ENCODE measurements at regions not wholly inside any gene's neighbourhood (a gene's known extent, or its start where the extent isn't known, plus 50 kb on each side); places are given as distances from the start of the nearest gene placed in this dataset.

DNA sequence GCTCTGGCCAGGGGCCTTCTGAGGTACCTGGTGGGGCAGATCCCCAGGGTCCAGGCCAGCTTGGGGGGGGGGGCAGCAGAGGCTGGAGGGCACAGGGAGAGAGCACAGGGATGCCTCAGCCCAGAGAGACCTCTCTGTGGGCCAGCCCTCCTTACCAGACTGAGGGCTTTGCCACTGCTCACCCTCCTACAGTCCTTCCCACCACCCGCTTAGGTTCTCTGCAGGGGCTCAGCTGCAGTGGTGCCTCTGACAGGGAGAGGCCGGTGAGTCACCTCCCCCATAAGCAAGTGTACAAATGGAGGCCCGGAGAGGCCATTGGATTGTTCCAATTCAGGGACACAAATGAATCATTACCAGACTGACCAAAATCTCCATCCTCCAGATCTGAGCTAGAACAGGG is 68.1 kb upstream of the LMO1 start:
- CTCF ChIA-PET (ENCODE audit: low intra/inter-chr PET ratio): no interaction called here
- Histone ChIP-seq H3K4me2 (ENCODE audit: insufficient read depth, low read length) (no peak overlapping the region), H3K4me1 (replicated peaks in 1 of 2; ENCODE audit: control insufficient read depth in 2 of 2, insufficient read depth in 2 of 2, low read length in 2 of 2) (peaks cover 3 to 6% of the 10 kb centered on the region in 2 experiments; a peak in 3 of 5 replicates), H4K20me1 (replicated peaks; ENCODE audit: control insufficient read depth, insufficient read depth, low read length) (peaks cover 6% of the 10 kb centered on the region; the same call in 1 of the 2 replicates), H3K36me3 (ENCODE audit: control insufficient read depth, insufficient read depth, low read length) (no peaks in the 10 kb centered on the region), H3K27me3 (ENCODE audit: control insufficient read depth in 2 of 2, insufficient read depth in 2 of 2, low read length in 2 of 2) (peaks cover 0 to 51% of the 10 kb centered on the region in 2 experiments; a peak in 3 of 5 replicates), H3K4me3 (no peak overlapping the region), H3K9me3 (replicated peaks; ENCODE audit: control insufficient read depth, insufficient read depth, low read depth, low read length) (no peaks in the 10 kb centered on the region), H2AFZ (ENCODE audit: low read depth, low read length) (no peak overlapping the region), H3K27ac (ENCODE audit: extremely low read depth, low read depth, low read length) (no peak overlapping the region), H3K9ac (ENCODE audit: insufficient read depth in 1 of 2, low read depth in 2 of 2, low read length in 2 of 2) (no peak overlapping the region), H3K79me2 (ENCODE audit: control insufficient read depth, insufficient read depth, low read length) (no peaks in the 10 kb centered on the region), H3K9me1 (ENCODE audit: control insufficient read depth, insufficient read depth, low read length) (no peaks in the 10 kb centered on the region)
- WGBS (ENCODE audit: insufficient coverage, low coverage, missing lambda C conversion rate): 0% methylated on average over 3 of the region's 3 CpGs
- no TSS peak for BruUV-seq (replicated peaks)
- TF ChIP-seq ZBTB7A (IDR thresholded peaks at IDR 0.05; ENCODE audit: borderline replicate concordance, control insufficient read depth, low read depth, low read length) (no peak), TARDBP (IDR thresholded peaks at IDR 0.05) (no peak), DMBX1 (CRISPR knock-in tag; IDR thresholded peaks at IDR 0.05; ENCODE audit: borderline replicate concordance) (no peak), POLR2A (conservative IDR thresholded peaks at IDR 0.05) (no peak), MYNN (IDR thresholded peaks at IDR 0.05) (no peak), MYNN (CRISPR knock-in tag; IDR thresholded peaks at IDR 0.05) (no peak), SAP30 (IDR thresholded peaks at IDR 0.05; ENCODE audit: borderline replicate concordance, insufficient read depth, low read depth, low read length, poor library complexity, severe bottlenecking) (no peak), ZFP1 (CRISPR knock-in tag; IDR thresholded peaks at IDR 0.05) (no peak), FIP1L1 (IDR thresholded peaks at IDR 0.05; ENCODE audit: low read depth, low read length, poor library complexity, severe bottlenecking) (no peak), SIRT6 (IDR thresholded peaks at IDR 0.05; ENCODE audit: low read depth, low read length) (no peak), HDAC2 (IDR thresholded peaks at IDR 0.05) (no peak), XRCC4 (IDR thresholded peaks at IDR 0.05; ENCODE audit: extremely low read depth, insufficient read depth, insufficient read length) (no peak), CHD2 (IDR thresholded peaks at IDR 0.05; ENCODE audit: low read depth, low read length) (no peak), PHTF2 (CRISPR knock-in tag; IDR thresholded peaks at IDR 0.05) (no peak), SMAD2 (IDR thresholded peaks at IDR 0.05; ENCODE audit: low read depth, low read length) (no peak), ZNF212 (CRISPR knock-in tag; IDR thresholded peaks at IDR 0.05) (no peak)
- DNase-seq (ENCODE audit: extremely low read depth in 1 of 4, low spot score in 3 of 4) (no peak), FAIRE-seq (no peak), ATAC-seq (no peak)
- intact Hi-C loops (cut with micrococcal nuclease): no loop called here
- POLR2A ChIA-PET: interaction anchor here (0.5 to 0.7 kb wide), 3 partner anchors 126 to 668 kb away, joined by 3 read pairs; no protein-coding TSS in a partner anchor
- in situ Hi-C loops (cut with MboI): no loop called here

Data from K562 (cell line).